HL-60 (cell line): ENCODE measurements at regions not wholly inside any gene's neighbourhood (a gene's known extent, or its start where the extent isn't known, plus 50 kb on each side); places are given as distances from the start of the nearest gene placed in this dataset.

Source experiments
- DNase-seq, 2 experiments: peaks; one replicate each; pipeline ENCODE4 v3.0.0-alpha.2; 2010 to 2020; ENCODE audit warnings: low read depth in 1 of 2, low spot score in 1 of 2
- H3K27ac ChIP-seq: fragments of 250-450 bp; sonication (Bioruptor Pico); replicated peaks from 2 replicates; pipeline ENCODE4 v1.5.1; 2020; ENCODE audit warnings: mild to moderate bottlenecking, moderate library complexity
- H3K27me3 ChIP-seq: fragments of 250-450 bp; sonication (Bioruptor Pico); 2 replicates; pipeline ENCODE4 v1.5.1; 2021; ENCODE audit warnings: mild to moderate bottlenecking, moderate library complexity; ENCODE audit not compliant: insufficient read depth, poor library complexity, severe bottlenecking
- H3K4me3 ChIP-seq: replicated peaks from 2 replicates; pipeline ENCODE4 v1.5.1; 2011; ENCODE audit warnings: mild to moderate bottlenecking, control low read depth, low read length; ENCODE audit not compliant: insufficient read depth
- GABPA ChIP-seq: IDR thresholded peaks from 2 replicates; pipeline ENCODE4 v1.6.1; 2012; ENCODE audit warnings: low read depth
- POLR2AphosphoS5 ChIP-seq: IDR thresholded peaks from 2 replicates; pipeline ENCODE4 v1.6.1; 2012; ENCODE audit warnings: low read depth
- SPI1 ChIP-seq: IDR thresholded peaks from 2 replicates; pipeline ENCODE4 v1.6.1; 2012; ENCODE audit warnings: low read depth, mild to moderate bottlenecking, borderline replicate concordance
- TF ChIP-seq, protein P1 (sequence below): IDR thresholded peaks from one replicate; pipeline ENCODE4 v1.5.1; 2011; ENCODE audit warnings: low read length, control low read depth, inconsistent platforms; ENCODE audit not compliant: insufficient read depth
- TF ChIP-seq, protein P2 (sequence below): IDR thresholded peaks from 2 replicates; pipeline ENCODE4 v1.6.1; 2012; ENCODE audit warnings: low read depth; ENCODE audit not compliant: insufficient replicate concordance

GRCh38 chr4:108247387-108248049 is 78.8 kb upstream of the LEF1 start:
- no peak for TF ChIP-seq POLR2AphosphoS5
- TF ChIP-seq, protein P1, sequence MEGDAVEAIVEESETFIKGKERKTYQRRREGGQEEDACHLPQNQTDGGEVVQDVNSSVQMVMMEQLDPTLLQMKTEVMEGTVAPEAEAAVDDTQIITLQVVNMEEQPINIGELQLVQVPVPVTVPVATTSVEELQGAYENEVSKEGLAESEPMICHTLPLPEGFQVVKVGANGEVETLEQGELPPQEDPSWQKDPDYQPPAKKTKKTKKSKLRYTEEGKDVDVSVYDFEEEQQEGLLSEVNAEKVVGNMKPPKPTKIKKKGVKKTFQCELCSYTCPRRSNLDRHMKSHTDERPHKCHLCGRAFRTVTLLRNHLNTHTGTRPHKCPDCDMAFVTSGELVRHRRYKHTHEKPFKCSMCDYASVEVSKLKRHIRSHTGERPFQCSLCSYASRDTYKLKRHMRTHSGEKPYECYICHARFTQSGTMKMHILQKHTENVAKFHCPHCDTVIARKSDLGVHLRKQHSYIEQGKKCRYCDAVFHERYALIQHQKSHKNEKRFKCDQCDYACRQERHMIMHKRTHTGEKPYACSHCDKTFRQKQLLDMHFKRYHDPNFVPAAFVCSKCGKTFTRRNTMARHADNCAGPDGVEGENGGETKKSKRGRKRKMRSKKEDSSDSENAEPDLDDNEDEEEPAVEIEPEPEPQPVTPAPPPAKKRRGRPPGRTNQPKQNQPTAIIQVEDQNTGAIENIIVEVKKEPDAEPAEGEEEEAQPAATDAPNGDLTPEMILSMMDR = no peak
- TF ChIP-seq SPI1 = no peak
- no peak for TF ChIP-seq GABPA
- TF ChIP-seq, protein P2, sequence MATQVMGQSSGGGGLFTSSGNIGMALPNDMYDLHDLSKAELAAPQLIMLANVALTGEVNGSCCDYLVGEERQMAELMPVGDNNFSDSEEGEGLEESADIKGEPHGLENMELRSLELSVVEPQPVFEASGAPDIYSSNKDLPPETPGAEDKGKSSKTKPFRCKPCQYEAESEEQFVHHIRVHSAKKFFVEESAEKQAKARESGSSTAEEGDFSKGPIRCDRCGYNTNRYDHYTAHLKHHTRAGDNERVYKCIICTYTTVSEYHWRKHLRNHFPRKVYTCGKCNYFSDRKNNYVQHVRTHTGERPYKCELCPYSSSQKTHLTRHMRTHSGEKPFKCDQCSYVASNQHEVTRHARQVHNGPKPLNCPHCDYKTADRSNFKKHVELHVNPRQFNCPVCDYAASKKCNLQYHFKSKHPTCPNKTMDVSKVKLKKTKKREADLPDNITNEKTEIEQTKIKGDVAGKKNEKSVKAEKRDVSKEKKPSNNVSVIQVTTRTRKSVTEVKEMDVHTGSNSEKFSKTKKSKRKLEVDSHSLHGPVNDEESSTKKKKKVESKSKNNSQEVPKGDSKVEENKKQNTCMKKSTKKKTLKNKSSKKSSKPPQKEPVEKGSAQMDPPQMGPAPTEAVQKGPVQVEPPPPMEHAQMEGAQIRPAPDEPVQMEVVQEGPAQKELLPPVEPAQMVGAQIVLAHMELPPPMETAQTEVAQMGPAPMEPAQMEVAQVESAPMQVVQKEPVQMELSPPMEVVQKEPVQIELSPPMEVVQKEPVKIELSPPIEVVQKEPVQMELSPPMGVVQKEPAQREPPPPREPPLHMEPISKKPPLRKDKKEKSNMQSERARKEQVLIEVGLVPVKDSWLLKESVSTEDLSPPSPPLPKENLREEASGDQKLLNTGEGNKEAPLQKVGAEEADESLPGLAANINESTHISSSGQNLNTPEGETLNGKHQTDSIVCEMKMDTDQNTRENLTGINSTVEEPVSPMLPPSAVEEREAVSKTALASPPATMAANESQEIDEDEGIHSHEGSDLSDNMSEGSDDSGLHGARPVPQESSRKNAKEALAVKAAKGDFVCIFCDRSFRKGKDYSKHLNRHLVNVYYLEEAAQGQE = no peak
- no peak overlapping the region for H3K4me3 ChIP-seq
- no peak overlapping the region for H3K27ac ChIP-seq
- no peaks in the 10 kb centered on the region for H3K27me3 ChIP-seq
- DNase-seq = no peak

DNA sequence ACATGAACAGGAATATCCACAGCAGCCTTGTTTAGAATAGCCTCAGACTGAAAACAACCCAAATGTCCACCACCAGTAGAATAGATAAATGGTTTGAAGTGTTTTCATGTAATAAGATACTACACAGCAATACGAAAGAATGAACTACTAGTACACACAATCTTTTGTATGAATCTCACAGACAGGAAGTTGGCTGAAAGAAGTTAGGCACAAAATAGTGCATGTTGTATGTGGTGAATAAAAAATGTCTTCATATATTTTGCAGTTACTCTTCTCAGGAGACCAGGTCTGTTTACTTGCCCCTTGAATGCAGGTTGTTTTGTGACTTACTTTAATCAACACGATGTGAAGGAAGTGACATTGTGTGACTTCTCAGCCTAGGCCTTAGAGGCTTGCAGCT is 75.9 kb upstream of the LEF1 start:
- no peak for DNase-seq
- Histone ChIP-seq H3K27me3 (no peaks in the 10 kb centered on the region), H3K4me3 (no peak overlapping the region), H3K27ac (no peak overlapping the region)
- TF ChIP-seq, protein P1 = no peak
- TF ChIP-seq GABPA = no peak
- TF ChIP-seq POLR2AphosphoS5 = no peak
- TF ChIP-seq SPI1 = no peak
- TF ChIP-seq, protein P2 = no peak

GRCh38 chr4:108240366-108240765 is 71.6 kb upstream of the LEF1 start:
- Histone ChIP-seq H3K27me3 (no peaks in the 10 kb centered on the region), H3K27ac (no peak overlapping the region), H3K4me3 (no peak overlapping the region)
- DNase-seq = no peak
- TF ChIP-seq POLR2AphosphoS5 (no peak), GABPA (no peak), SPI1 (no peak)
- TF ChIP-seq, protein P1 = no peak
- TF ChIP-seq, protein P2 = no peak
